H1 (cell line): ENCODE measurements at regions not wholly inside any gene's neighbourhood (a gene's known extent, or its start where the extent isn't known, plus 50 kb on each side); places are given as distances from the start of the nearest gene placed in this dataset.

Source experiments
- CTCF ChIA-PET: fragments of 300-600 bp; sonication (Branson Sonifier 250); formaldehyde crosslinking; loops from one replicate; lab custom pipeline; 2021; ENCODE audit not compliant: partially characterized antibody; lab: Charles Lee
- POLR2A ChIA-PET: fragments of 300-600 bp; sonication (Branson Sonifier 250); formaldehyde crosslinking; loops from one replicate; lab custom pipeline; 2021; ENCODE audit warnings: inconsistent platforms; ENCODE audit not compliant: partially characterized antibody; lab: Charles Lee
- DNase-seq, 2 experiments: peaks; one replicate each; pipeline versions ENCODE4 v3.0.0 to v3.0.0-alpha.2; 2010 to 2022; ENCODE audit warnings: low spot score in 2 of 2, low read depth in 1 of 2, mixed read lengths in 1 of 2
- FAIRE-seq: peaks from 2 replicates; lab custom pipeline; 2011; peaks lifted over from hg19 to GRCh38; lab: Jason Lieb, UNC
- H2AFZ ChIP-seq: 2 replicates; pipeline ENCODE4 v1.8.1; 2012; ENCODE audit warnings: low read length, inconsistent platforms
- H2AK5ac ChIP-seq: 2 replicates; pipeline ENCODE4 v1.6.1; 2013; ENCODE audit warnings: low read depth, low read length
- H2BK120ac ChIP-seq: replicated peaks from 2 replicates; pipeline ENCODE3; 2013; ENCODE audit warnings: low read depth, low read length, inconsistent platforms
- H2BK12ac ChIP-seq: 2 replicates; pipeline ENCODE4 v1.6.1; 2013; ENCODE audit warnings: low read depth, low read length
- H2BK15ac ChIP-seq: 2 replicates; pipeline ENCODE4 v1.6.1; 2013; ENCODE audit warnings: low read length
- H2BK20ac ChIP-seq: 2 replicates; pipeline ENCODE4 v1.6.1; 2013; ENCODE audit warnings: low read length
- H2BK5ac ChIP-seq: 2 replicates; pipeline ENCODE4 v1.6.1; 2013; ENCODE audit warnings: low read depth, low read length
- H3K14ac ChIP-seq: 2 replicates; pipeline ENCODE4 v1.6.1; 2013; ENCODE audit warnings: inconsistent platforms; ENCODE audit not compliant: insufficient read length
- H3K18ac ChIP-seq: 2 replicates; pipeline ENCODE4 v1.6.1; 2013; ENCODE audit warnings: low read length; ENCODE audit errors: extremely low read depth
- H3K23ac ChIP-seq: 2 replicates; pipeline ENCODE4 v1.6.1; 2013; ENCODE audit warnings: inconsistent platforms; ENCODE audit not compliant: insufficient read length
- H3K23me2 ChIP-seq: 2 replicates; pipeline ENCODE4 v1.6.1; 2013; ENCODE audit warnings: low read depth, low read length
- H3K27ac ChIP-seq: 2 replicates; pipeline ENCODE4 v1.6.1; 2011; ENCODE audit warnings: low read depth, low read length, inconsistent platforms
- H3K27me3 ChIP-seq, 4 experiments: replicated peaks in 1 of 4; 1 replicate in 1 of 4; 2 replicates in 3 of 4; pipeline versions ENCODE4 v1.6.1 to v1.8.1; 2011 to 2013; ENCODE audit warnings: low read length in 3 of 4, mild to moderate bottlenecking in 3 of 4, inconsistent platforms in 2 of 4, mixed read lengths in 2 of 4, moderate library complexity in 1 of 4; ENCODE audit not compliant: control insufficient read depth in 3 of 4, insufficient read depth in 3 of 4; ENCODE audit errors: extremely low read depth in 1 of 4
- H3K36me3 ChIP-seq, 4 experiments: 2 replicates each; pipeline versions ENCODE4 v1.6.1 to v1.8.1; 2011 to 2013; ENCODE audit warnings: mild to moderate bottlenecking in 4 of 4, low read length in 3 of 4, moderate library complexity in 2 of 4, control low read depth in 1 of 4, inconsistent platforms in 1 of 4; ENCODE audit not compliant: insufficient read depth in 4 of 4, control insufficient read depth in 2 of 4
- H3K4ac ChIP-seq: replicated peaks from 2 replicates; pipeline ENCODE3; 2013; ENCODE audit warnings: low read length, low read depth, mixed read lengths, inconsistent platforms; ENCODE audit not compliant: insufficient read length
- H3K4me1 ChIP-seq, 4 experiments: replicated peaks in 1 of 4; 1 replicate in 1 of 4; 2 replicates in 3 of 4; pipeline versions ENCODE4 v1.6.1 to v1.8.1; 2011 to 2013; ENCODE audit warnings: low read length in 3 of 4, inconsistent platforms in 2 of 4, mixed read lengths in 1 of 4; ENCODE audit not compliant: insufficient read depth in 4 of 4, control insufficient read depth in 3 of 4
- H3K4me2 ChIP-seq, 2 experiments: 2 replicates each; pipeline versions ENCODE4 v1.6.1 to v1.8.1; 2011 to 2013; ENCODE audit warnings: low read depth in 2 of 2, low read length in 2 of 2, control low read depth in 1 of 2, inconsistent platforms in 1 of 2, mild to moderate bottlenecking in 1 of 2; ENCODE audit not compliant: insufficient read depth in 1 of 2
- H3K4me3 ChIP-seq, 4 experiments: fragments of 200-600, 300-600 bp in 1 of 4; sonication (generic), shearing (Covaris generic), sonication (Bioruptor Twin) in 1 of 4; 2 replicates each; pipeline versions ENCODE4 v1.5.1 to v1.8.1; 2011 to 2016; ENCODE audit warnings: low read length in 4 of 4, low read depth in 3 of 4, control low read depth in 2 of 4, inconsistent platforms in 2 of 4, mild to moderate bottlenecking in 2 of 4, mixed read lengths in 1 of 4, moderate library complexity in 1 of 4; ENCODE audit not compliant: insufficient read depth in 2 of 4; ENCODE audit errors: extremely low read depth in 1 of 4
- H3K56ac ChIP-seq: replicated peaks from 2 replicates; pipeline ENCODE3; 2013; ENCODE audit warnings: low read depth, mild to moderate bottlenecking, mixed read lengths, low read length, inconsistent platforms; ENCODE audit not compliant: insufficient read length
- H3K79me1 ChIP-seq: 2 replicates; pipeline ENCODE4 v1.6.1; 2013; ENCODE audit warnings: low read depth, low read length, control low read depth
- H3K79me2 ChIP-seq, 2 experiments: 2 replicates each; pipeline versions ENCODE4 v1.6.1 to v1.8.1; 2012 to 2013; ENCODE audit warnings: low read length in 2 of 2, mild to moderate bottlenecking in 2 of 2, inconsistent platforms in 1 of 2; ENCODE audit not compliant: insufficient read depth in 2 of 2, control insufficient read depth in 1 of 2
- H3K9ac ChIP-seq, 4 experiments: replicated peaks in 1 of 4; 1 replicate in 1 of 4; 2 replicates in 3 of 4; pipeline versions ENCODE4 v1.6.1 to v1.8.1; 2011 to 2013; ENCODE audit warnings: low read depth in 3 of 4, low read length in 3 of 4, control low read depth in 2 of 4, mild to moderate bottlenecking in 2 of 4, moderate library complexity in 2 of 4, inconsistent platforms in 1 of 4; ENCODE audit errors: extremely low read depth in 1 of 4
- H3K9me3 ChIP-seq, 2 experiments: 2 replicates each; pipeline versions ENCODE4 v1.6.1 to v1.8.1; 2012 to 2013; ENCODE audit warnings: mild to moderate bottlenecking in 2 of 2, moderate library complexity in 2 of 2, control low read depth in 1 of 2, inconsistent platforms in 1 of 2, low read depth in 1 of 2, low read length in 1 of 2, mixed read lengths in 1 of 2; ENCODE audit not compliant: insufficient read depth in 2 of 2
- H4K20me1 ChIP-seq, 2 experiments: replicated peaks in 1 of 2; 2 replicates each; pipeline versions ENCODE3 to v1.8.1; 2011 to 2013; ENCODE audit warnings: inconsistent platforms in 2 of 2, low read length in 2 of 2, mild to moderate bottlenecking in 1 of 2; ENCODE audit not compliant: insufficient read depth in 2 of 2, control insufficient read depth in 1 of 2
- H4K5ac ChIP-seq: 2 replicates; pipeline ENCODE4 v1.6.1; 2013; ENCODE audit warnings: low read length, low read depth, mixed read lengths, inconsistent platforms; ENCODE audit not compliant: insufficient read length
- H4K8ac ChIP-seq: 2 replicates; pipeline ENCODE4 v1.8.0; 2013; ENCODE audit warnings: mild to moderate bottlenecking, moderate library complexity, low read length, inconsistent platforms; ENCODE audit not compliant: insufficient read depth; ENCODE audit errors: extremely low read depth
- H4K91ac ChIP-seq: replicated peaks from 2 replicates; pipeline ENCODE3; 2013; ENCODE audit warnings: low read length, mixed read lengths, inconsistent platforms; ENCODE audit not compliant: insufficient read length
- CBX5 ChIP-seq: fragments of 300-800, 300-1000 bp; sonication (generic); IDR thresholded peaks from 2 replicates; pipeline ENCODE4 v1.7.1; 2016; ENCODE audit warnings: antibody characterized with exemption, low read length, low read depth
- EZH2 ChIP-seq: fragments of 200-600 bp; sonication (generic); IDR thresholded peaks from 2 replicates; pipeline ENCODE4 v1.7.1; 2012; ENCODE audit warnings: low read depth, mild to moderate bottlenecking, moderate library complexity, low read length, inconsistent platforms; ENCODE audit not compliant: severe bottlenecking
- JUN ChIP-seq: IDR thresholded peaks from 2 replicates; pipeline ENCODE4 v1.6.1; 2011; ENCODE audit warnings: low read depth, mild to moderate bottlenecking, improper control_type of control experiment, low read length
- KDM1A ChIP-seq: fragments of 200-600, 300-600 bp; sonication (generic); IDR thresholded peaks from 2 replicates; pipeline ENCODE4 v1.7.1; 2016; ENCODE audit warnings: mild to moderate bottlenecking, low read length, borderline replicate concordance
- KDM4A ChIP-seq: IDR thresholded peaks from one replicate; pipeline ENCODE4 v1.7.1; 2012; ENCODE audit warnings: low read depth, mild to moderate bottlenecking, moderate library complexity, low read length, inconsistent platforms; ENCODE audit not compliant: severe bottlenecking
- RFX5 ChIP-seq: IDR thresholded peaks from 2 replicates; pipeline ENCODE4 v1.6.1; 2011; ENCODE audit warnings: low read depth, low read length, improper control_type of control experiment, borderline replicate concordance
- SIRT6 ChIP-seq: IDR thresholded peaks from one replicate; pipeline ENCODE4 v1.7.1; 2012; ENCODE audit warnings: low read length, inconsistent platforms
- SIX5 ChIP-seq: IDR thresholded peaks from 2 replicates; pipeline ENCODE4 v1.6.1; 2011; ENCODE audit warnings: mild to moderate bottlenecking, low read depth, low read length
- SP1 ChIP-seq: IDR thresholded peaks from 2 replicates; pipeline ENCODE4 v1.6.1; 2011; ENCODE audit warnings: low read depth, low read length
- TBP ChIP-seq: IDR thresholded peaks from 2 replicates; pipeline ENCODE4 v1.6.1; 2011; ENCODE audit warnings: low read depth, low read length, improper control_type of control experiment
- YY1 ChIP-seq: IDR thresholded peaks from 2 replicates; pipeline ENCODE4 v1.6.1; 2011; ENCODE audit warnings: low read depth, mild to moderate bottlenecking, low read length
- WGBS, 2 experiments: shearing (Covaris generic) in 1 of 2; methylation state at CpG; one replicate each; pipeline versions ENCODE4 v1.1.6 to v1.1.7; 2013 to 2015; ENCODE audit warnings: low lambda C conversion rate in 2 of 2, mixed read lengths in 2 of 2, inconsistent platforms in 1 of 2, low coverage in 1 of 2, missing lambda C conversion rate in 1 of 2; ENCODE audit not compliant: insufficient replicate concordance in 2 of 2, insufficient coverage in 1 of 2, insufficient read length in 1 of 2; ENCODE audit errors: extremely low coverage in 1 of 2, missing lambda C conversion rate in 1 of 2; 5-methylcytosine and 5-hydroxymethylcytosine counted together

DNA sequence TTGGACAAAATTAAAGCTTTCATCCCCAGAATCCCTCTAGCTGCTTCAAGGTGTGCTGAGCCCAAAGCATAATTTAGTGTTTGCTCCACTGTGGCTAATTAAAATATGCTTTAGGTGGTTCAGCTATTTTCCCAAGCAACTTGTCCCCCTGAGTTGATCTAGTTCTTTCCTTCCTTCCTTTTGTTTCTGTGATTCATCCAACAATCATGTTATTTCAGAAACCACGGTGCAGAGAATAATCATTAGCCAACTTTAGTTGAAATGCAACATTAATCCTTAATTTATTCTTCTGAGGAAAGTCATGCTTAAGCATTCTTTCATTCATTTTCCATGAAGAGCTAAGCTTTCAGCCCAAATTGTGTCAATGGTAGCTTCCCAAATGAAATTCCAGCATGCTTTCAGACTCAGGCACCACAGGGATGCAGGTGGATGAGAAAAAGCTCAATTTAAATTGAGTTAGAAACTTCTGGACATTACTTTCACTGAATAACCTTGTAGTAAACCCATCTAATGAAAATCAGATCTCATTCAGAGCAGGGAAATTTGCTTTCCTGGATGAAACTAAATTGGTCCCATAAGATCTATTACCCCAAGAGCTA, 209.0 kb upstream of the NT5E start:
- Histone ChIP-seq H3K18ac (no peak overlapping the region), H2BK5ac (no peak overlapping the region), H4K20me1 (no peaks in the 10 kb centered on the region), H2BK120ac (no peak overlapping the region), H4K91ac (no peak overlapping the region), H3K4me2 (no peak overlapping the region), H2AFZ (no peak overlapping the region), H4K5ac (no peak overlapping the region), H3K27ac (no peak overlapping the region), H2BK20ac (no peak overlapping the region), H2BK15ac (no peak overlapping the region), H3K4me3 (no peak overlapping the region), H3K9ac (no peak overlapping the region), H3K56ac (no peak overlapping the region), H3K36me3 (no peaks in the 10 kb centered on the region), H3K23me2 (no peaks in the 10 kb centered on the region), H3K4ac (no peak overlapping the region), H3K14ac (no peak overlapping the region), H2BK12ac (no peak overlapping the region), H4K8ac (no peak overlapping the region), H3K23ac (no peak overlapping the region), H3K79me2 (no peaks in the 10 kb centered on the region), H3K9me3 (no peaks in the 10 kb centered on the region), H2AK5ac (no peak overlapping the region), H3K79me1 (no peaks in the 10 kb centered on the region), H3K4me1 (no peaks in the 10 kb centered on the region), H3K27me3 (no peaks in the 10 kb centered on the region)
- 94% methylated on average over 1 of the region's 1 CpG; no CpG with 5 or more reads in 1 of the 2 experiments for WGBS, 2 experiments
- FAIRE-seq (no peak), DNase-seq (no peak)
- ChIA-PET POLR2A (no interaction called here), CTCF (interaction anchor here (1.1 to 1.5 kb wide), 2 partner anchors 9 to 13 kb away, joined by 3 read pairs; no protein-coding TSS in a partner anchor)
- TF ChIP-seq SIRT6 (no peak), KDM4A (no peak), EZH2 (no peak), SIX5 (no peak), KDM1A (no peak), JUN (no peak), RFX5 (no peak), TBP (no peak), CBX5 (no peak), YY1 (no peak), SP1 (no peak)
